Gastrocnemius medialis (tissue), 4 donors: ENCODE measurements at regions not wholly inside any gene's neighbourhood (a gene's known extent, or its start where the extent isn't known, plus 50 kb on each side); places are given as distances from the start of the nearest gene placed in this dataset.

Experiments
- ATAC-seq, 2 donors: fragments of 150-250 bp; one replicate each; pipeline ENCODE4 v1.9.1; 2016
- DNase-seq, 2 donors: peaks; one replicate each; pipeline ENCODE4 v3.0.0-alpha.2; 2019
- H3K27ac ChIP-seq, 4 donors: fragments of 200-600 bp; sonication (generic); 1 replicate in 1 of 4; 2 replicates in 3 of 4; pipeline ENCODE4 v1.5.1; 2016 to 2018; ENCODE audit warnings: mild to moderate bottlenecking in 2 of 4, moderate library complexity in 1 of 4
- H3K27me3 ChIP-seq, 3 donors: fragments of 200-600 bp; sonication (generic) in 2 of 3; 1 replicate in 1 of 3; 2 replicates in 2 of 3; pipeline versions ENCODE4 v1.5.1 to v1.6.0; 2016 to 2019; ENCODE audit warnings: mild to moderate bottlenecking in 1 of 3, moderate library complexity in 1 of 3
- H3K36me3 ChIP-seq, 2 donors: fragments of 200-600 bp; sonication (generic) in 1 of 2; one replicate each; pipeline ENCODE4 v1.5.1; 2017 to 2018
- H3K4me1 ChIP-seq, 2 donors: fragments of 200-600 bp; sonication (generic) in 1 of 2; one replicate each; pipeline ENCODE4 v1.5.1; 2016 to 2017; ENCODE audit warnings: mild to moderate bottlenecking in 2 of 2
- H3K4me3 ChIP-seq, 4 donors: fragments of 200-600 bp; sonication (generic) in 3 of 4; 1 replicate in 1 of 4; 2 replicates in 3 of 4; pipeline ENCODE4 v1.5.1; 2016 to 2019; ENCODE audit warnings: mild to moderate bottlenecking in 2 of 4
- H3K9me3 ChIP-seq, 3 donors: fragments of 200-600 bp; sonication (generic) in 2 of 3; 1 replicate in 1 of 3; 2 replicates in 2 of 3; pipeline ENCODE4 v1.5.1; 2016 to 2019
- POLR2A ChIP-seq, 2 donors: fragments of 450-650 bp; IDR thresholded peaks; one replicate each; pipeline ENCODE4 v1.6.1; 2017; ENCODE audit warnings: antibody characterized with exemption in 2 of 2, mild to moderate bottlenecking in 2 of 2, moderate library complexity in 2 of 2
- in situ Hi-C, 4 donors: fragments of 200-750 bp; cut with MboI; loops; one replicate each; pipeline versions ENCODE4 v1.15.0 to v1.8.0; 2017; ENCODE audit warnings: low sequenced_read_pairs in 4 of 4
- intact Hi-C: fragments of 100-400 bp; cut with DNase I; formaldehyde crosslinking; loops from one replicate; pipeline ENCODE4 v1.15.1; 2023; ENCODE audit warnings: low total_unique reads
- TF ChIP-seq, protein P1 (sequence below), 5 experiments: fragments of 450-650 bp in 3 of 5; fragments of 200-600 bp in 2 of 5; sonication (generic) in 2 of 5; IDR thresholded peaks in 4 of 5; conservative IDR thresholded peaks in 1 of 5; 1 replicate in 4 of 5; 2 replicates in 1 of 5; pipeline ENCODE4 v1.5.1; 2016 to 2019; ENCODE audit warnings: antibody characterized with exemption in 5 of 5, mild to moderate bottlenecking in 3 of 5, moderate library complexity in 3 of 5

GRCh38 chr4:1576304-1576960 is 107.7 kb downstream of the FAM53A start:
- ATAC-seq (no peak), DNase-seq (no peak)
- in situ Hi-C loops, result no loop called here
- intact Hi-C loops, result no loop called here
- no peak overlapping the region for H3K27ac ChIP-seq
- peaks cover 0 to 5% of the 10 kb centered on the region in 2 donors for H3K4me1 ChIP-seq
- H3K36me3 ChIP-seq, result no peaks in the 10 kb centered on the region
- peaks cover 30 to 54% (median 35%) of the 10 kb centered on the region in 3 donors for H3K27me3 ChIP-seq
- H3K9me3 ChIP-seq, result no peaks in the 10 kb centered on the region
- H3K4me3 ChIP-seq, result no peak overlapping the region
- TF ChIP-seq, protein P1, sequence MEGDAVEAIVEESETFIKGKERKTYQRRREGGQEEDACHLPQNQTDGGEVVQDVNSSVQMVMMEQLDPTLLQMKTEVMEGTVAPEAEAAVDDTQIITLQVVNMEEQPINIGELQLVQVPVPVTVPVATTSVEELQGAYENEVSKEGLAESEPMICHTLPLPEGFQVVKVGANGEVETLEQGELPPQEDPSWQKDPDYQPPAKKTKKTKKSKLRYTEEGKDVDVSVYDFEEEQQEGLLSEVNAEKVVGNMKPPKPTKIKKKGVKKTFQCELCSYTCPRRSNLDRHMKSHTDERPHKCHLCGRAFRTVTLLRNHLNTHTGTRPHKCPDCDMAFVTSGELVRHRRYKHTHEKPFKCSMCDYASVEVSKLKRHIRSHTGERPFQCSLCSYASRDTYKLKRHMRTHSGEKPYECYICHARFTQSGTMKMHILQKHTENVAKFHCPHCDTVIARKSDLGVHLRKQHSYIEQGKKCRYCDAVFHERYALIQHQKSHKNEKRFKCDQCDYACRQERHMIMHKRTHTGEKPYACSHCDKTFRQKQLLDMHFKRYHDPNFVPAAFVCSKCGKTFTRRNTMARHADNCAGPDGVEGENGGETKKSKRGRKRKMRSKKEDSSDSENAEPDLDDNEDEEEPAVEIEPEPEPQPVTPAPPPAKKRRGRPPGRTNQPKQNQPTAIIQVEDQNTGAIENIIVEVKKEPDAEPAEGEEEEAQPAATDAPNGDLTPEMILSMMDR (IDR thresholded peaks at IDR 0.05 in 4 of 5, conservative IDR thresholded peaks at IDR 0.05 in 1 of 5), result no peak
- TF ChIP-seq POLR2A (IDR thresholded peaks at IDR 0.05), result no peak

DNA sequence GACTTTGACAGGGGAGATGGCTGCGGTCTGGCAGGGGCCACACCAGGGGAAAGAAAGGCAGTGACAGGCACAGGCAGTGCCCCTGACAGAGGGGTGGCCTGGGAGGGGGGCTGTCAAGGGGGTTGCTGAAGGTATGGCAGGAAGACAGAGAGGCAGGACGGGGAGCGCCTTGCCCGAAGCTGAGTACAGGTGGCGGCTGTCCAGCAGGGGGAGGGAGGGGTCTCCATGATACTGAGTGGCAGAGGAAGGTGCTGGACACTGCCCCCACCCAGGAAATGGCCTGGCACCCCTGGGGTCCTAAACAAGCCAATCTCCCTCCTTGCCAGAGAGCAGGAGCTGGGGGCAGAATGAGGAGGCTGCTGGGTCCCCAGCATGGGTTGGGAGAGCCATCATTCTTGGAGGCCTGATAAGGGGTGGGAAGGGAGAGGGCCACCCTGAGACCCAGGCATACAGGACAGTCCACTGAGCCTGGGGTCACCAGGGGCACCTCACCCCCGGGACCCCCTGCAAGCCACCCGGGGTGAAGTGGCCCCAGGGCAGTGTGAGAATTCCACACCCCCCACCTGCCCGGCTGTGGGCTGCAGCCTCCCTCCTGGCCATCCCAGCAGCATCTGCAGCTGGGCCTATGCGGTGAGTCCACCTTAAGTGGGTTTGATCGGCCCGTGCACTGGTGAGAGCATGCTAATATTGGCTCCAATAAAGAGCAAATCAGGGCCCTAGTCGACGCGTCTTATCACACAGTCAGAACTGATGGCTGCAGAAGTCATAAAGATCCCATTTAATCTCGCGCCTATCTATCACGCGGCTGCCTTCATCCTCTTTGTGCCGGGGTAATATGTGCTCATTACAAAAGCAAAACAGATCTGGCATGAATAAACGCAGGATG is 108.5 kb downstream of the FAM53A start:
- intact Hi-C loops, result no loop called here
- H3K9me3 ChIP-seq, result no peaks in the 10 kb centered on the region
- DNase-seq, result no peak
- peaks cover 0 to 5% of the 10 kb centered on the region in 2 donors for H3K4me1 ChIP-seq
- peaks cover 30 to 54% (median 35%) of the 10 kb centered on the region in 3 donors for H3K27me3 ChIP-seq
- H3K27ac ChIP-seq, result no peak overlapping the region
- in situ Hi-C loops, result no loop called here
- no peaks in the 10 kb centered on the region for H3K36me3 ChIP-seq
- H3K4me3 ChIP-seq, result no peak overlapping the region
- no peak for ATAC-seq
- TF ChIP-seq, protein P1 (IDR thresholded peaks at IDR 0.05 in 4 of 5, conservative IDR thresholded peaks at IDR 0.05 in 1 of 5), result no peak
- no peak for TF ChIP-seq POLR2A (IDR thresholded peaks at IDR 0.05)

GRCh38 chr4:1574601-1575417 is 109.3 kb downstream of the FAM53A start:
- in situ Hi-C loops (no loop called here), intact Hi-C loops (no loop called here)
- H3K9me3 ChIP-seq, result no peaks in the 10 kb centered on the region
- H3K4me3 ChIP-seq, result no peak overlapping the region
- no peak overlapping the region for H3K27ac ChIP-seq
- no peaks in the 10 kb centered on the region for H3K36me3 ChIP-seq
- TF ChIP-seq, protein P1 (IDR thresholded peaks at IDR 0.05 in 4 of 5, conservative IDR thresholded peaks at IDR 0.05 in 1 of 5), result no peak
- no peak for TF ChIP-seq POLR2A (IDR thresholded peaks at IDR 0.05)
- H3K27me3 ChIP-seq, result peaks cover 28 to 50% (median 30%) of the 10 kb centered on the region in 3 donors
- H3K4me1 ChIP-seq, result peaks cover 0 to 5% of the 10 kb centered on the region in 2 donors
- no peak for ATAC-seq
- DNase-seq, result no peak

- DNase-seq (no peak), ATAC-seq (no peak)
- peaks cover 23 to 44% (median 24%) of the 10 kb centered on the region in 3 donors for H3K27me3 ChIP-seq
- H3K36me3 ChIP-seq, result no peaks in the 10 kb centered on the region
- H3K4me3 ChIP-seq, result no peak overlapping the region
- TF ChIP-seq, protein P1 (IDR thresholded peaks at IDR 0.05 in 4 of 5, conservative IDR thresholded peaks at IDR 0.05 in 1 of 5), result no peak
- no peak for TF ChIP-seq POLR2A (IDR thresholded peaks at IDR 0.05)
- H3K9me3 ChIP-seq, result no peaks in the 10 kb centered on the region
- intact Hi-C loops, result no loop called here
- in situ Hi-C loops, result no loop called here
- H3K4me1 ChIP-seq, result peaks cover 0 to 5% of the 10 kb centered on the region in 2 donors
- H3K27ac ChIP-seq, result no peak overlapping the region
These were observed 110.2 kb downstream of the FAM53A start for GRCh38 chr4:1573830-1574459.
